Left cardiac atrium (tissue), 4 donors: ENCODE measurements at regions not wholly inside any gene's neighbourhood (a gene's known extent, or its start where the extent isn't known, plus 50 kb on each side); places are given as distances from the start of the nearest gene placed in this dataset.
A peak's percentile ranks its signal among the peaks of the same experiment; 100 is the strongest.
"Not testable (repeated sequence)": the region's sequence is repeated elsewhere in the genome, so short reads cannot be mapped to it uniquely, and the experiment has no call there.

Source experiments
- ATAC-seq, 2 donors: fragments of 200-7000 bp; cut with Tn5 transposase; one replicate each; pipeline ENCODE4 v1.9.1; 2020; ENCODE audit warnings: mild to moderate bottlenecking in 2 of 2, moderate library complexity in 2 of 2
- DNase-seq: peaks from one replicate; pipeline ENCODE4 v3.0.0-alpha.2; 2020
- intact Hi-C, 2 donors: fragments of 100-400 bp; cut with DNase I; formaldehyde crosslinking; loops; one replicate each; pipeline versions ENCODE4 v1.14.1 to v1.15.1; 2022 to 2023
- donor health status: DM: no; HTN: yes; CAD: no.
- donor health status: DM: no; HTN: yes; CAD: no; lungs with severe emphysema.
- donor health status: DM: yes; HTN: yes; CAD: no.
- donor health status: Dilated cardiomyopathy.

DNA sequence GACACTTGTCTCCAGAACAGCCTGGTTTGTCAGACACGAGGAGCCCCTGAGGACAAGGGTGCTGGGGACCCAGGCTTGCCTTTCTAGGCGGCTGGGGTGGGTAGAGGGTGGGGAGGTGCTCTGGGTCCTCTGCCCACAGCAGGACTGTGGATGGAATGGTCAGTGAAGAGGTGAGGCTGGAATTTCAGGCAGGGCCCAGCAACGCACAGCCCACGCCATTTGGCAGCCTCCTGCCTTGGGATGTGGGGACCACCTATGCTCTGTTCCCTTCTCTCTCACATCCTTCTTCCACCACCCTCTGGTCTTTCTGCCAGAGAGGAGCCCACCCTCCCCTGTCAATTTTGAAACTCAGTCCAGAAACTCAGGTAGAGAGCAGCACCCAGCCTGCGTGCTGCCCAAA is 103.2 kb downstream of the CXCL12 start:
- ATAC-seq = no peak
- DNase-seq = no peak
- intact Hi-C loops = no loop called here

DNA sequence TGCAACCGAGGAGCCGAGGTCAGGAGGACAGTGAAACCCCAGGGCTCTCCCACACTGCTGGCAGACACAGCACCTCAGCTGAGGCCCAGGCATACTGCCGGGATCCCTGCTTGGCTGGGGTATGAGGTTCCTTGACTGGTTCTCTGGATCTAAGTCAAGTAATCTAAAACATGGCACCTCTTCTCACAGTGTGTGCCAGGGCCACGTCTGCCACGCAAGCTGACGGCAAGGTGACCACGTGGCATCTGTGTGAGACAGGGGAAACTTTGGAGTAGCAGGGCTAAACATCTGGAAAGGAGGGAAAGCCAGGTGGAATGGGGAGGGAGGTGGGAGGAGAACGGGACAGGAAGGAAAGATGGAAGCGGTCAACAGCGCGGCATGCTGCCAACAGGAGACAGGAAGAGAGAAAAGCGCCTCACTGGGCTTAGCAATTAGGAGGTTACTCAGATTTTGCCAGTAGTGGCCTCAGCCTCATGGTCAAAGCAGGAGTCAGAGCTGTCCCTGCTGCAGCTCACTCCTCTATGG is 103.7 kb downstream of the CXCL12 start:
- ATAC-seq (peak; percentile 45 to 86), DNase-seq (peak; percentile 53)
- intact Hi-C loops = no loop called here

DNA sequence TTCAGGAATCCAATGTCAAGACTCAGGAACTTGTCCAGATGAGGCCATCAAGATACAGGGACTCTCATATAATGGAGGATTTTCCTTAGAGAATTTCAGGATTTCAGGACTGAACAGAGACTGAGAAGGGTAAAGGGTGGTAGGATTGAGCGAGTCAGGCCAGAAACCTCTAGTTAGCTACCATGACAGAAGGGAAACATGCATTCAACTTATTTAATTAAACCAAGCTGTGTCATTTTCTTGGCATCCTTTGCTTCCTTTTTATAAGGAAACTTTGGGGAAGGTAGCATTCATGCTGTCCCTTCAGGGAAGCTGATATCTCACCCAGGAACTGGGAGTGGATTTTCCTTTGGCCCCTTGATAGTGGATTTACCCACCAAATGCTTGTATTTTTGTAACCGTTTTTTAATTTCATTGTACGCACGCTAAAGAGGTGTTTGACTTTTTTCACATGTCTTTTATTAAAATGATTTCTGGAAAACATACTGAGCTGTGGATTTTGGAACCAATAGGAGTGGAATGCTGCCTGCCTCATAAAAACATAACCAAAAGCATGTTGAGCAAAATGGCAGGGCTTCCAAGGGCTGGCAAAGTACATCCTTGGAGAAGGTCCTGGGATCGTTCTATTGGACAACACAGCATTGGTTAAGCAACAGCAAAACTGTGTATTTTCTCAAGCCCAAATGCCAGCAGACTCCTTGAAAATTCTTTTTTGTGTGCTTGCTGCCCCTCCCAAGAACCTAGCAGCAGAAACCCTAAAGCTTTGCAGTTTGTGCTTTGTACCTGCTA is 104.5 kb downstream of the CXCL12 start:
- intact Hi-C loops = no loop called here
- DNase-seq = no peak
- ATAC-seq = peak; percentile 36 to 83

DNA sequence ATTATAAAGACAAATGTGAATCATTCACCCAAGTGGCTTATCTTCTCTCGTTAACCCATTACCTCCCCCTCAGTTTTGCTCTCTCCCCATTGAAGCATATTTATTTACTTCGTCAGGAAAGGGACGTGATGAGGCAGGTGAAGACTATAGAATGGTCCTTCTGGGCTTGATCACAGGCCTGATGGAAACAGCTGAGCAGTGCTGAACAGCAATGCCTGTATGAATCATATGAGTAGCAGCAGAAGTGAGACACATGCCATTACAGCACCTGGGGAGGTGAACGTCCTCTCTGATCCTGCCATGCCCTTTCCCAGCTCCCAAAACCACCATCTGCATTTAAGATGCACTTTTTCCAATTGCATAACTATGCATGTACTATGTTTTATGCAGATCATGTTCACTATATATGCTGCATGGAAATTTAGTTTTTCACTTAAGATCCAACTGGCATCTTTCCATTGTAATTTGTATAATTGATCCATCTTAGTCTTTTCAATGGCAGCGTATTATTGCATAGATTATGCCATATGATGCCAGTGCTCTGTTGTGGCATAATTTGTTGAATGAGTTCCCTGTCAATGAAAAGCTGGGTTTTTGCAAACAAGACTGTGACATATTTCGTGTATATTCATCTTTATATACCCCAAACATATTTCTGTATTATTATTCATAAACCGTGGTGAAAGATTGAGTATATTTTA is 105.3 kb downstream of the CXCL12 start:
- intact Hi-C loops = no loop called here
- no peak for ATAC-seq

DNA sequence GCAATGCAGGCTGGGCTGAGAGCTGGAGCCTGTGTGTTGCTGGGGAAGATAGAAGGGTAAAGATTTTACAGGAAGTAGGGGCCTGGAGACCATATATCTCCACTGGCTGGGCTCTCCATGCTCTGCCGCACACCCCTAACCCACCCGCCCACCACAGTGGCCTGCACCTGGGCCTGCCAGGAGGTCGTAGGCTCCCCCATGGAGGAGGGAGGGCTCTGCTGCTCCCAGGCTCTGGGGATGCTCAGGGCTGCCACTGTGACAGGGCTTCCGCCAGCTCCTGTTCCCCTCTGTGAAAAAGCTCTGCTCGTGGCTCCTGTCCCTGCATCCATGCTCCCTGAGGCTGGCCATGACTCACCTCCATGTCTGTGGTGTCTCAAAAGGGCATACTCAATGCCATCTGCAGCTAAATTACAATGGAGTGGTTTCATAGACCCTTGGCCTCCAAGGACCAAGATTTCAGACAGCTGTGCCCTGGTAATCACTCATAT is 106.0 kb downstream of the CXCL12 start:
- DNase-seq = no peak
- intact Hi-C loops = no loop called here
- ATAC-seq = no peak

More for the DNA sequence above, 105.3 kb downstream of the CXCL12 start:
- DNase-seq = no peak

DNA sequence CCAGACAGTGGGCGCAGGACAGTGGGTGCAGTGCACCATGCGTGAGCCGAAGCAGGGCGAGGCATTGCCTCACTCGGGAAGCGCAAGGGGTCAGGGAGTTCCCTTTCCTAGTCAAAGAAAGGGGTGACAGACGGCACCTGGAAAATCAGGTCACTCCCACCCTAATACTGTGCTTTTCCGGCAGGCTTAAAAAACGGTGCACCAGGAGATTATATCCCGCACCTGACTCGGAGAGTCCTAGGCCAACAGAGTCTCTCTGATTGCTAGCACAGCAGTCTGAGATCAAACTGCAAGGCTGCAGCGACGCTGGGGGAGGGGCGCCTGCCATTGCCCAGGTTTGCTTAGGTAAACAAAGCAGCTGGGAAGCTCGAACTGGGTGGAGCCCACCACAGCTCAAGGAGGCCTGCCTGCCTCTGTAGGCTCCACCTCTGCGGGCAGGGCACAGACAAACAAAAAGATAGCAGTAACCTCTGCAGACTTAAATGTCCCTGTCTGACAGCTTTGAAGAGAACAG is 116.4 kb downstream of the CXCL12 start:
- ATAC-seq, intact Hi-C loops: not testable (repeated sequence)

DNA sequence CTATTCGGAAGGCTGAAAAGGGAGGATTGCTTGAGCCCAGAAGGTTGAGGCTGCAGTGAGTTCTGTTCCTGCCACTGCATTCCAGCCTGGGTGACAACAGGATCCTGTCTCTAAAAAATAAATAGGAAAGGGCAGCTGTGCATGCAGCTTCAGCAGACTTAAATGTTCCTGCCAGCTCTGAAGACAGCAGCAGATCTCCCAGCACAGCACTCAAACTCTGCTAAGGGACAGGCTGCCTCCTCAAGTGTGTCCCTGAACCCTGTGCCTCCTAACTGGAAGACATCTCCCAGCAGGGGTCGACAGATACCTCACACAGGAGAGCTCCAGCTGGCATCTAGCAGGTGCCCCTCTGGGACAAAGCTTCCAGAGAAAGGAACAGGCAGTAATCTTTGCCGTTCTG is 117.9 kb downstream of the CXCL12 start:
- no peak for ATAC-seq
- DNase-seq = no peak
- intact Hi-C loops = no loop called here

More for the DNA sequence above, 116.4 kb downstream of the CXCL12 start:
- DNase-seq = not testable (repeated sequence)

DNA sequence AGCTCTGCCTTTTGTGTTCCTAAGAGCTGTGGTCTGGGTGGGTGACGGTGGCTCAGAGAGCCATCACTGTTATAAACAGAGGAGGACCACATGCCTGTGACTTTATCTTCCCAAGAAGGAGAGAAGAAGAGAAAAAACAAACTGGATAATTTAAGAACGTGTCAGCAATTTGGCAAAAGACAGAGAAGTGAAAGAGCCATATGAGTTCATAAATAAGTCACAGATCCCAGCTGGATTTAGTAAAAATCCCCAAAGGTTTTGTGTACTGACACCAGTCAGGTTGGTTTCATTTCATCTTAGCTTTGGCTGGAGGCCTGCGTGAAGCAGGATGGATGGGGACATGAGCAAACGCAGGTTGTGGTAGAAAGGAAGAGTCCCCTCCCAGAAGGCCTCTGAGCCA is 120.7 kb downstream of the CXCL12 start:
- DNase-seq (no peak), ATAC-seq (no peak)
- intact Hi-C loops = no loop called here

DNA sequence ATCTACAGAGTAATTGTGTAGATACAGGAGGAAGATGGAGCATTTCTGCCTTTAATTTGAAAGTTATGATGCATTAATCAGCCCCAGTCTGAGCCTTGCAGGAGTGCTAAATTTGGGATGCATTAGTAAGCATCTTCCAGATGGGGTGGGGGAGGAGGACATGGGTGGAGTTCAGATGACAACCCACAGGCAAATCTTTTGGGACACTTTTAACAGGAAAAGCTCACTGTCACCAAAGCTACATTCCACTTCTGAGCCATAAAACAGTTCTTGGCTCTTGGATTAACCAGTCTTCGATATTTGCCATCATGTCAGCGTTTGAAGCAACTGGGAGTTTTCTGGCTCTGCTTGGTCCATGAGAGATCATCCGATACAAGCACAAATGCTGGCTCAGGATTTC is 121.1 kb downstream of the CXCL12 start:
- no peak for DNase-seq
- no peak for ATAC-seq
- intact Hi-C loops = no loop called here

DNA sequence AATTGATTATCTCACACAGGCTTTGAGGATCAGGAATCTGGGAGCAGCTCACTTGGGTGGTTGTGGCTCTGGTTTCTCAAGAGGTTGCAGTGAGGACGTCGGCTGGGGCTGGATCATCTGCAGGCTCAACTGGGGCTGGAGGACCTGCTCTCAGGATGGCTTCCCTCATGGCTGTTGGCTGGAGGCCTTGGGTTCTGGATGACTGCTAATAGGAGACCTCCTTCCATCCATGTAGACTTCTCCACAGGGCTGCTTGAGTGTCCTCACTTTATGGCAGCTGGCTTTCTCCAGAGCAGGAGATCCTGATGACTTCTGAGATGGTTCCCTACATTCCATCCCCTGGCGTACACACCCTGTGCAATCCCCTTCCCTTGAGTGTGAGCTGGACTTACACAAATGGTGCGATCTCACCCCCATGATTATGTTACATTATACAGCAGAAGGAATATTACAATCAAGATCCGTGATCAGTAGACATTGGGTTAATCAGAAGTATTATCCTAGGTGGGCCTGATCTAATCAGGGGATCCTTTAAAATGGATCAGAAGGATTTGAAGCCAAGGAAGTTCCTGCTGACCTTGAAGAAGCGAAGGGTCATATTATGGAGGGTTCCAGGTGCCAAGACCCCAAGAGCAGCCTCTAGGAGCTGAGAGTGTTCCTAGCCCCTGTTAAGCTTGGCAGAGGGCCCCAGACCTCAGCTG is 122.2 kb downstream of the CXCL12 start:
- intact Hi-C loops = no loop called here
- no peak for DNase-seq
- ATAC-seq = no peak

DNA sequence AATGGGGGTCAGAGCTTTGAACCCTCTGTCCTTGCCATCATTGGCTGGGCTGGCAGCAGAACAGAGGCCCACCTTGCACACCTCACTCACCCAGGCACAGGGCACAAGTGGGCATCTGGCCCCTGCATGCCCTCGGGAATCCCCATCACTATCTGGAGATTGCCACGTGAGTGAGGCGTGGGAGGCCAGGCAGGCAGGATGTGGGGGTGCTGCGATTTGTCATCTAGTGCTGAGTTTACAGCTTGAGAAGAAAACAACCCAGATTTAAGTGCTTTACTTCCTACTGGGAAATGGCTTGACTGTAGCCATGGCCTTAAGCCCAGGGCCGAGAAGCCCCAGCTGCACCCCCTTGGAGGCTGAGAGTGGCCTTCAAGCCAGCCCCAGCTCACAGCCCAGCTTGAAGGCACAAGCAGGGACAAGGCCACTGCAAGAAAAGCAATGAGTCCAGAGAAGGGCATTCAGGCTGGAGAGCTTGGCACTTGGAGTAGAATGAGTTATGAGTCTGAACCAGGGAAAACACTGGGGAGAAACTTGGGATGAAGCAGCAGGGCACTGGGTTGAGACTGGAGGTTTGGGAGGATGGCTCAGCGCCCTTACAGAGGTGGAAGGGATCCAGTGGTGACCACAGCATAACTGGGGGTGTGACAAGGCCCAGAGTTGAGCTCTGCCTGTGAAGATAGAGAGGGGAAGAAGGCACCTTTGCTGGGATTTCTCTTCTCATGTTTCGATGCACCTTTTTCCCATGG is 123.0 kb downstream of the CXCL12 start:
- DNase-seq = no peak
- peak; percentile 55 to 73 for ATAC-seq
- intact Hi-C loops = no loop called here

DNA sequence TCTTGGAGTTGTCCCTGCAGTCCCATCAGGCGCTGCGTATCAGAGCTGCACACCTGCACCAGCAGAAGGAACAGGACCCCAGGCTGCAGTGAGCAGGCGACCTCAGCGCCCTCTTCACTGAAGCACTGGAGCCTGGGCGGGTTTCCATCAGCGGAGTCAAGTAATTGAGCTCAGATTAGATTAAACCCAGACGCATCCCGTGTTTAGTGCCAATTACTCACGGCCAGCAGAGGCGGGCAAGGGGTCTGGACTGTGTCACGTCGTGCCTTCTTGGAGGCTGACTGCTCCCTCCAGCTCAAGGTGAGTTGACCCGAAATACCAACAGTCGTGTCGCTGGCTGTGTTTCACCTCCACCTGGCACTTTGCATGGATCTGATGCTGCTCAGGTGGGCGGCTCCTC is 123.6 kb downstream of the CXCL12 start:
- intact Hi-C loops = no loop called here
- peak; percentile 79 to 85 for ATAC-seq
- peak; percentile 45 for DNase-seq

DNA sequence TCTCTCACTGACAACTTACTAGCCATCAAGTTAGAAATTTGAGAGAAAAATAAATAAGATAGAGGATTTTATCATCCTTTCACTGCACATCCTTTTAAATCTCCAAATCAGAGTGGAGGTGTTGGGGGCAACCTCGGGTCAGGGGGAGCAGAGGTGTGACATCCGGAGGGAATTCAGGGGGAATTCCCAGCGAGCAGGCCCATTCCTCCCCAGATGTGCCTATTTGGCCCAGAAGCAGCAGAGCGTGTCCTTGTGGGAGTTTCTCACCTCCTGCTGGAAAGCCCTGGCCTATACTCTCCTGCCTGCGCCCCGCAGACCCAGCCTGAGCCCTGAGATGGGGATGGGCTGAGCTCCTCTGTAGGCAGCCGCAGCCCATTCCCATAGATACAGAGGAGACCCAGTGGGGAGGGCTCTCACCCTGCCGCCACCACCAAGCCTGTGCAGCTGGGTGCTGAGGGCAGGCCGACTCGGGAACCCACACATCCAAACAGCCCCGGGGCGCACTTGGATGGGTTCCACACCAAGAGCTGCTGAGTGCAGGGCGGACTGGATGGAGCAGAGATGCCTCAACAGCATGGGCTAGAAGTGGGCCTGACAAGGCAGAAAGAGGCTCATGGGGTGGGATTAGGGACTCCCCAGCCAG is 124.5 kb downstream of the CXCL12 start:
- intact Hi-C loops = no loop called here
- ATAC-seq (no peak), DNase-seq (no peak)

DNA sequence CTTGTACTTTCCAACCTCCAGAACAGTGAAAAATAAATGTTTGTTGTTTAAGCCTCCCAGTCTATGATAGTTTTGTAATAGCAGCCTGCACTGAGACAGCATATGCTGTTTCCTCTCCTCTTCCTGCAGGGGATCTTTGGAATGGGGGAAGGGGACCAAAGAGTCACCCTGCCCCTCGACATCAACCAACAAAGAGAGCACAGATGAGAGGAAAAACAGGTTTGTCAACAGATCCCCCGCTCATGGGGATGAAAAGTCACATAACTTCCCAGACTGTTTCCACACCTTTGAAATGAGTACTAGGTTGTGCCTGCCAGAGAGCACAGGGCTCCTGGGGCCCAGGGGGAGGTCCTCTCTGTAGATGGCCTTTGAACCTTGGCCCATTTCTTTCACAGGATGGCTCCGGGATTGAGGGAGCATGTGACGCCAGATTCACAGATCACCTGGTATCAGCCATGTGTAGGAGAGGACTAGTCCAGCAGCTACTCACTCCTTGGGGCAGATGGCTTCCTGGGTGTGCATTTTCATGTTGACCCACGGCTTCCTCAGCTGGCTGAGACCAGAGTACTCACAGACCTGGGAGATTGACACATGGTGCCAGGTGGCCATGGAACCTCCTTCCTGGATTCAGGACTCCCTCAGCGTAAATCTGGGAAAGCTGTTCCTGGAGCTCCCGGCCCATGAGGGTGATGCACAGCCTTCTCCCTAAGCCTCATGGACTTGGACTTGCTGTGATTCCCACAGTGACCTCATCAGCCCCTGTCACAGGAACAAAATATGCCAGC is 125.6 kb downstream of the CXCL12 start:
- ATAC-seq (no peak), DNase-seq (no peak)
- intact Hi-C loops = no loop called here

DNA sequence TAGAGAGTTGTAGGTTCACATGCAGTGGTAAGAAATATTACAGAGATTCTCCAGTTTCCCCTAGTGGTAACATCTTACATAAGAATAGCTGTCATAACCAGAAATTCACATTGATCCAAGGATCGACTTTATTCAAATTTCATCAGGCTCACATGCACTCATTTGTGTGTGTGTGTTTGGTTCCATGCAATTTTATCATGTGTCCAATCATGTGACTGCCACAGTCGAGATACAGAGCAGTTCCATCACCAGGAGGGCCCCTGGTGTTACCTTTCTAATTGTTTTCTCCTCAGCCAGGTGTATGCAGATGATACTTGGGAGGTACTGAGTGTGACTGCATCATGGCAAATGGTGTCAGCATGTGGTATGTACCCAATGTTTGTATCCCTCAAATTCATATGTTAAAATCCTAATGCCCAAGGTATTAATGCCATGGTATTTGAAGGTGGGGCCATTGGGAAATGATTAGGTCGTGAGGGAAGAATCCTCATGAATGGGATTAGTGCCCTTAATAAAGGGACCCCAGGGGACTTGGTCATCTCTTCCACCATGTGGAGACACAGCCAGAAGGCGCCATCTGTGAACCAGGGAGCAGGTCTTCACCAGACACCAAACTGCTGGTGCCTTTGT is 126.3 kb downstream of the CXCL12 start:
- no peak for ATAC-seq
- intact Hi-C loops = no loop called here
- no peak for DNase-seq

DNA sequence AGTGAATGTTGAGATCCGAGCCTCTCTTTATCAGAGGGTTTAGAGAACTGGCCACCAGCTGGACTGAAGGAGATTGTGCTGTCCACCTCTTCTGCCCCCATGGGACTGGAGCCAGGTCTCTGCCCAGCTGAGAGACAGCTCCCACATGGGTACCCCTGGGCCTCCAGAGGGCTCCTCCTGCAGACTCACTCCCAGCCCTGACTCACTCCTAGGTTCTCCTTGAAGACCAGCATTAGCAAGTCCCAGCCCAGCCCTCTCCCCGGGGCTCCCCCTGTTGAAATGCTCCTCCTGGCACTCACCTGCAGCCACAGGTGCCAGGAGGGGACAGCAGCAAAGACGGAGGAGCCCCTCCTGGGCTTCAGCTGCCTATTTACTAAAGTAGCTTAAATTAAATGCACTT is 126.9 kb downstream of the CXCL12 start:
- ATAC-seq = no peak
- intact Hi-C loops = no loop called here
- DNase-seq = no peak

DNA sequence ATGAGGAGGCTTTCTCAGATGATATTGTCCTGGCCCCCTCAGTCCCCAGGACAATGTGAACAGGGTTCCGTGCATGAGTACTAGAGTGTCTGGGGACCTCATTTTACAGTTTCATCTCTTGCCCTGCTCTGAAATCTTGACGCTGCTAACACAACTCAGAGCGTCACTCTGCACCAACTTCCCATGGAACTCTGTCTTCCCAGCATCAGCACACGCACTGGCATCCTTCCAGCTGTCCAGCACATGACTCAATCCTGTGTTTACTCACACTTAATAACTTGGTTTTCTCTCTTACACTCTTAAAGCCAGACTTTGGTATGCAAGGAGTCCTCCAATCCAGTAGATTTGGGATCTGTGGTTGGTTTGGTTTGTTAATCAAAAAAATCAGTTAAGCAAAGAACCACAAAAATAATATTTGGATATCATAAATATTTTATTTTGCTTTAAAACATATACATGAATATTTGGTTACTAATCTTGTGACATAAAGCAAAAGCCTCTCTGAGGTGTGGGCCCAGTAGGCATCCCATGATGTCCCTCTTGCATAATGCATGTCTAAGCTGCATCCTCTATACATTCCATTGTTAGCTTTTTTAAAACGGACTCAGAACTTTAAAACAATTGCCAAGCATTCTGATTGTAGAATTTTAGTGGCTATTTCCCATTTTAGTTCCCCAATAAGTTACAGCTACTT is 131.0 kb downstream of the CXCL12 start:
- peak; percentile 81 for DNase-seq
- intact Hi-C loops = no loop called here
- ATAC-seq = peak; percentile 80 to 83
